T1000 (cell line): ENCODE measurements at regions not wholly inside any gene's neighbourhood (a gene's known extent, or its start where the extent isn't known, plus 50 kb on each side); places are given as distances from the start of the nearest gene placed in this dataset.

Experiments
- DNase-seq: peaks from one replicate; lab custom pipeline; 2025; ENCODE audit warnings: mixed read lengths; lab: John Stamatoyannopoulos, UW

- DNase-seq: no peak
Observed at GRCh38 chr9:129330711-129331492, 152.8 kb upstream of the IER5L start.

GRCh38 chr9:129328355-129329042, 150.4 kb upstream of the IER5L start:
- no peak for DNase-seq

GRCh38 chr9:129327552-129328328, 149.7 kb upstream of the IER5L start:
- no peak for DNase-seq

GRCh38 chr9:129326061-129327005, 148.3 kb upstream of the IER5L start:
- no peak for DNase-seq

- DNase-seq: no peak
Observed at GRCh38 chr9:129324808-129325502, 146.9 kb upstream of the IER5L start.

- DNase-seq: no peak
Observed at GRCh38 chr9:129323999-129324553, 146.0 kb upstream of the IER5L start.

- DNase-seq: no peak
Observed at GRCh38 chr9:129323376-129323998, 145.4 kb upstream of the IER5L start.

GRCh38 chr9:129322641-129323375, 144.7 kb upstream of the IER5L start:
- DNase-seq: no peak

GRCh38 chr9:129322022-129322621, 144.1 kb upstream of the IER5L start:
- DNase-seq: no peak

GRCh38 chr9:129321286-129322021, 143.4 kb upstream of the IER5L start:
- no peak for DNase-seq

GRCh38 chr9:129320575-129321285, 142.7 kb upstream of the IER5L start:
- no peak for DNase-seq

GRCh38 chr9:129319938-129320481, 141.9 kb upstream of the IER5L start:
- no peak for DNase-seq

- DNase-seq: no peak
Observed at GRCh38 chr9:129319076-129319937, 141.2 kb upstream of the IER5L start.

GRCh38 chr9:129318121-129319075, 140.3 kb upstream of the IER5L start:
- DNase-seq: no peak
